Adrenal gland (tissue), 9 donors: ENCODE measurements at regions not wholly inside any gene's neighbourhood (a gene's known extent, or its start where the extent isn't known, plus 50 kb on each side); places are given as distances from the start of the nearest gene placed in this dataset.

ENCODE experiments used
- DNase-seq, 7 donors: peaks; one replicate each; pipeline ENCODE4 v3.0.0-alpha.2; 2019 to 2020
- H3K27ac ChIP-seq, 5 donors: fragments of 200-600 bp; sonication (generic) in 4 of 5; 1 replicate in 3 of 5; 2 replicates in 2 of 5; pipeline versions ENCODE4 v1.5.1 to v1.8.0; 2016 to 2020; ENCODE audit warnings: mild to moderate bottlenecking in 1 of 5
- H3K27me3 ChIP-seq: fragments of 200-600 bp; 2 replicates; pipeline ENCODE4 v1.8.0; 2021
- H3K36me3 ChIP-seq, 2 donors: fragments of 200-600 bp; replicated peaks in 1 of 2; 1 replicate in 1 of 2; 2 replicates in 1 of 2; pipeline versions ENCODE4 v1.5.1 to v1.8.0; 2018 to 2022
- H3K4me1 ChIP-seq, 2 donors: fragments of 200-600 bp; replicated peaks in 1 of 2; 1 replicate in 1 of 2; 2 replicates in 1 of 2; pipeline versions ENCODE4 v1.5.1 to v1.8.0; 2018 to 2021
- H3K4me3 ChIP-seq, 4 donors: fragments of 200-600 bp; sonication (generic) in 3 of 4; one replicate each; pipeline ENCODE4 v1.5.1; 2016 to 2018
- H3K9me3 ChIP-seq, 3 donors: fragments of 200-600 bp; sonication (generic) in 1 of 3; replicated peaks in 1 of 3; 1 replicate in 2 of 3; 2 replicates in 1 of 3; pipeline versions ENCODE4 v1.5.1 to v1.8.0; 2016 to 2021
- POLR2A ChIP-seq, 2 donors: fragments of 450-650 bp; IDR thresholded peaks; one replicate each; pipeline ENCODE4 v1.6.1; 2017; ENCODE audit warnings: antibody characterized with exemption in 2 of 2, mild to moderate bottlenecking in 2 of 2, moderate library complexity in 1 of 2
- WGBS, 4 donors: extraction: QIAGEN DNeasy Blood & Tissue Kit in 2 of 4; methylation state at CpG; one replicate each; pipeline versions ENCODE4 v1.1.5 to v1.1.7; 2013 to 2017; 5-methylcytosine and 5-hydroxymethylcytosine counted together
- intact Hi-C, 2 donors: fragments of 100-400 bp; cut with DNase I; formaldehyde crosslinking; loops; one replicate each; pipeline versions ENCODE4 v1.14.1 to v1.15.0; 2022 to 2023
- TF ChIP-seq, protein P1 (sequence below), 6 experiments: fragments of 450-650 bp in 4 of 6; fragments of 200-600 bp in 2 of 6; sonication (generic) in 1 of 6; IDR thresholded peaks; 1 replicate in 5 of 6; 2 replicates in 1 of 6; pipeline versions ENCODE4 v1.5.1 to v1.8.0; 2016 to 2021; ENCODE audit warnings: antibody characterized with exemption in 6 of 6, mild to moderate bottlenecking in 2 of 6, moderate library complexity in 1 of 6
- donor health status: healthy with polysubstance abuse.
- donor health status: Bipolar disorder and iron deficiency.
- donor health status: DM: yes; HTN: yes; CAD: no.
- donor health status: DM: no; HTN: no; CAD: no.
- donor health status: DM: no; HTN: no; CAD: no.

DNA sequence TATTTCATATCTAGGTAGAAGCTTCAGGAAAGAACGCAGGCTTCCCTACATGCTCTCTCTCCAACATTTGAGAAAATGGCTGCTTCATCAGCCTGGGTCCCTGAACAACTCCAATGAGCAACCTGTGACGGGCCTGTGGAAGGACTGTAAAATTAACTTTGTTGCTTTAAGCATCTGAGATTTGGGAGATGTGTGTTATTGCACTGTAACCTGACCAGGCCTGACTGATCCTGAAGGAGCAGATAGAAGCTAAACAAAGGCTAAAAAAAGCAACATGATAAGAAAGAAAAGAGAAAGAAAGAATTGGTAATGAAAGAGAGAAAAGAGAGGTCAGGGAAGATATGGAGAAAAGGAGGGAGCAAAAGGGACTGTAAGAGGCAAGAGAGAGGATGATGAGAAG, 77.1 kb upstream of the MBNL2 start:
- Histone ChIP-seq H3K9me3 (no peaks in the 10 kb centered on the region), H3K27me3 (no peaks in the 10 kb centered on the region), H3K4me1 (peaks cover 0 to 17% of the 10 kb centered on the region in 2 donors), H3K27ac (no peak overlapping the region), H3K36me3 (no peaks in the 10 kb centered on the region), H3K4me3 (no peak overlapping the region)
- DNase-seq = no peak
- 94 to 98% (median 97%) methylated on average over 2 of the region's 2 CpGs for WGBS, 4 donors
- TF ChIP-seq, protein P1, sequence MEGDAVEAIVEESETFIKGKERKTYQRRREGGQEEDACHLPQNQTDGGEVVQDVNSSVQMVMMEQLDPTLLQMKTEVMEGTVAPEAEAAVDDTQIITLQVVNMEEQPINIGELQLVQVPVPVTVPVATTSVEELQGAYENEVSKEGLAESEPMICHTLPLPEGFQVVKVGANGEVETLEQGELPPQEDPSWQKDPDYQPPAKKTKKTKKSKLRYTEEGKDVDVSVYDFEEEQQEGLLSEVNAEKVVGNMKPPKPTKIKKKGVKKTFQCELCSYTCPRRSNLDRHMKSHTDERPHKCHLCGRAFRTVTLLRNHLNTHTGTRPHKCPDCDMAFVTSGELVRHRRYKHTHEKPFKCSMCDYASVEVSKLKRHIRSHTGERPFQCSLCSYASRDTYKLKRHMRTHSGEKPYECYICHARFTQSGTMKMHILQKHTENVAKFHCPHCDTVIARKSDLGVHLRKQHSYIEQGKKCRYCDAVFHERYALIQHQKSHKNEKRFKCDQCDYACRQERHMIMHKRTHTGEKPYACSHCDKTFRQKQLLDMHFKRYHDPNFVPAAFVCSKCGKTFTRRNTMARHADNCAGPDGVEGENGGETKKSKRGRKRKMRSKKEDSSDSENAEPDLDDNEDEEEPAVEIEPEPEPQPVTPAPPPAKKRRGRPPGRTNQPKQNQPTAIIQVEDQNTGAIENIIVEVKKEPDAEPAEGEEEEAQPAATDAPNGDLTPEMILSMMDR (IDR thresholded peaks at IDR 0.05) = no peak
- no peak for TF ChIP-seq POLR2A (IDR thresholded peaks at IDR 0.05)
- intact Hi-C loops = no loop called here

DNA sequence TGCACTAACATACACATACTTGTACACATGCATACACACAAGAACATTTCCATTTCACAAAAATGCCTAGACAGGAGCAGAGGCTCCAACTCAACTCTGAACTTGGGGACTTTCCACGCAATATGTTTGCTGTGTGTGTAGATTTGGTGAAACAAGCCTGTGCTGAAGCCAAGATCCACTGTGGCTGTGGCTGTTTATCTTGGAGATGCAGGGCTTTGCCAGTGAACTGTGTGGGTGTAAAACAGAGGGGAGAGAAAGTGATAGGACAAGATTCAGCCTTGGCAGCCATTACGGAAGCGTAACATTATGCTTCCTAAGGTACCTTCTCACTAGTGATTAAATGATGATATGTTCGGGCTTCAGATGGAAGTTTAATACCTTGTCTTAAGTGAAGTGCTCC, 73.2 kb upstream of the MBNL2 start:
- Histone ChIP-seq H3K27ac (no peak overlapping the region), H3K4me3 (no peak overlapping the region), H3K9me3 (no peaks in the 10 kb centered on the region), H3K27me3 (no peaks in the 10 kb centered on the region), H3K36me3 (no peaks in the 10 kb centered on the region), H3K4me1 (no peaks in the 10 kb centered on the region)
- 65 to 84% (median 81%) methylated on average over 4 of the region's 4 CpGs for WGBS, 4 donors
- TF ChIP-seq, protein P1 (IDR thresholded peaks at IDR 0.05) = no peak
- no peak for TF ChIP-seq POLR2A (IDR thresholded peaks at IDR 0.05)
- intact Hi-C loops = no loop called here
- DNase-seq = no peak

DNA sequence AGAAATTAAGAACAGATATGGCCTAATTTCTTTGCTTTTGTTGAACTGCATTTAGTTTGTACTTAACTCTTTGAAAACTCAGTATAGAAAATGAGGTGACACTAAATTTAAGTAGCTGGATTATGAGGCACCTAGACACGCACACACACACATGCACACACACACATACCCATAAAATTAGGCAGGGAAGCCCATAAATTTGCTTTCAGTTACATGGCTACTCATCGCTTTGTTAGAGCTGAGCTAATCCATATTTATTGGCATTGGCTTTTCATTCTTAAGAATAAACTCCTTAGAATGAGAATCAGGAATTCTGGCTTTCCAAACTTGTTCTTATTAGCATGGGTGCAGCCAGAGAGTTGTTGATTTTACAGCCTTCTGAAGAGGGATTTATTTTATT, 61.7 kb upstream of the MBNL2 start:
- no peaks in the 10 kb centered on the region for H3K4me1 ChIP-seq
- WGBS, 4 donors = 90 to 97% (median 97%) methylated on average over 2 of the region's 2 CpGs
- no peaks in the 10 kb centered on the region for H3K27me3 ChIP-seq
- no peak for TF ChIP-seq POLR2A (IDR thresholded peaks at IDR 0.05)
- TF ChIP-seq, protein P1 (IDR thresholded peaks at IDR 0.05) = no peak
- no peaks in the 10 kb centered on the region for H3K36me3 ChIP-seq
- H3K9me3 ChIP-seq = no peaks in the 10 kb centered on the region
- H3K4me3 ChIP-seq = no peak overlapping the region
- intact Hi-C loops = no loop called here
- no peak overlapping the region for H3K27ac ChIP-seq
- no peak for DNase-seq

DNA sequence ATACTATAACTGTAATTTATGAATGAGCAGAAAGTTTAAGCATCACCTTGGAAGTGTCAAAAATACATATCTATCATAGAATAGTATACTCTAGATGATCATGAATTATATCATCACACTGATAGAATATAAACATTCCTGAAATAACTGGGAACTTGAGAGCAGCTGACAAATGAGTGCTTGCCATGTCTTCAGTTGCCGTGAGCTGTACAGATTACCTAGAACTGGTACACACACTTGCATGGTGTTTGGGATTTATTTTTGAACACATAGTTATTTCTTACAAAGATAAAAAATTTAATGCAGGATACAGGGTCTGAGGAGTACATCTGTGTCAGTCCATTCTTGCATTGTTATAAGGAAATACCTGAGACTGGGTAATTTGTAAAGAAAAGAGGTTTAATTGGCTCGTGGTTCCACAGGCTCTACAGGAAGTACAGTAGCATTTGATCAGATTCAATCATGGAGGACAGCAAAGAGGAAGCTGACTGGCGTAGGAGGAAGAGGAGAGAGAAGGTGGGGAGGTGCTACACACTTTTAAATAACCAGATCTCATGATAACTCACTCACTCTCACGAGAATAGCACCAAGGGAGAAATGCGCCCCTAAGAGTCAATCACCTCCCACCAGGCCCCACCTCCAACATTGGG, 60.4 kb upstream of the MBNL2 start:
- no peaks in the 10 kb centered on the region for H3K9me3 ChIP-seq
- no peak overlapping the region for H3K27ac ChIP-seq
- H3K27me3 ChIP-seq = no peaks in the 10 kb centered on the region
- no peak overlapping the region for H3K4me3 ChIP-seq
- intact Hi-C loops = no loop called here
- no peaks in the 10 kb centered on the region for H3K36me3 ChIP-seq
- TF ChIP-seq POLR2A (IDR thresholded peaks at IDR 0.05) = no peak
- TF ChIP-seq, protein P1 (IDR thresholded peaks at IDR 0.05) = no peak
- DNase-seq = no peak
- WGBS, 4 donors = 87 to 92% (median 90%) methylated on average over 5 of the region's 5 CpGs
- no peaks in the 10 kb centered on the region for H3K4me1 ChIP-seq
